ENCODE measurements at regions not wholly inside any gene's neighbourhood (a gene's known extent, or its start where the extent isn't known, plus 50 kb on each side); places are given as distances from the start of the nearest gene placed in this dataset.

GRCh38 chr10:44066527-44067255 is 318.2 kb downstream of the CXCL12 start:
- H2AFZ ChIP-seq (ENCODE audit: low read length): no peak overlapping the region
- POLR2A ChIA-PET (ENCODE audit: partially characterized antibody): no interaction called here
- FAIRE-seq: no peak
- TF ChIP-seq, protein P1, sequence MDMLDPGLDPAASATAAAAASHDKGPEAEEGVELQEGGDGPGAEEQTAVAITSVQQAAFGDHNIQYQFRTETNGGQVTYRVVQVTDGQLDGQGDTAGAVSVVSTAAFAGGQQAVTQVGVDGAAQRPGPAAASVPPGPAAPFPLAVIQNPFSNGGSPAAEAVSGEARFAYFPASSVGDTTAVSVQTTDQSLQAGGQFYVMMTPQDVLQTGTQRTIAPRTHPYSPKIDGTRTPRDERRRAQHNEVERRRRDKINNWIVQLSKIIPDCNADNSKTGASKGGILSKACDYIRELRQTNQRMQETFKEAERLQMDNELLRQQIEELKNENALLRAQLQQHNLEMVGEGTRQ (IDR thresholded peaks at IDR 0.05; ENCODE audit: low read length): no peak
- TF ChIP-seq ATF3 (IDR thresholded peaks at IDR 0.05; ENCODE audit: insufficient read depth, low read depth, low read length) (no peak), POU5F1 (IDR thresholded peaks at IDR 0.05; ENCODE audit: low read depth, low read length) (no peak), SRF (IDR thresholded peaks at IDR 0.05; ENCODE audit: low read depth, low read length) (no peak), SUZ12 (IDR thresholded peaks at IDR 0.05; ENCODE audit: low read length) (no peak), HDAC2 (IDR thresholded peaks at IDR 0.05; ENCODE audit: borderline replicate concordance in 1 of 2, low read depth in 2 of 2, low read length in 2 of 2) (no peak), SAP30 (IDR thresholded peaks at IDR 0.05; ENCODE audit: insufficient read depth, insufficient replicate concordance, low read length) (no peak), EP300 (IDR thresholded peaks at IDR 0.05; ENCODE audit: borderline replicate concordance in 1 of 2, low read depth in 2 of 2, low read length in 2 of 2) (no peak), NANOG (IDR thresholded peaks at IDR 0.05; ENCODE audit: insufficient read depth, low read depth, low read length, poor library complexity, severe bottlenecking) (no peak), POLR2AphosphoS5 (IDR thresholded peaks at IDR 0.05; ENCODE audit: low read depth, low read length) (no peak), GTF2F1 (IDR thresholded peaks at IDR 0.05; ENCODE audit: borderline replicate concordance, low read depth, low read length) (no peak)

More at GRCh38 chr10:44066527-44067255, 318.2 kb downstream of the CXCL12 start:
- H3K9ac ChIP-seq (replicated peaks in 1 of 4; ENCODE audit: extremely low read depth in 1 of 4, low read depth in 3 of 4, low read length in 3 of 4): no peak overlapping the region
- H3K79me2 ChIP-seq (ENCODE audit: control insufficient read depth in 1 of 2, insufficient read depth in 2 of 2, low read length in 2 of 2): no peaks in the 10 kb centered on the region
- H3K27ac ChIP-seq (ENCODE audit: low read depth, low read length): no peak overlapping the region
- WGBS, 2 experiments (ENCODE audit: extremely low coverage in 1 of 2, insufficient coverage in 1 of 2, insufficient read length in 1 of 2, insufficient replicate concordance in 2 of 2, low coverage in 1 of 2, low lambda C conversion rate in 2 of 2, missing lambda C conversion rate in 1 of 2): 90% methylated on average over 5 of the region's 5 CpGs; no CpG with 5 or more reads in 1 of the 2 experiments
- no peaks in the 10 kb centered on the region for H3K27me3 ChIP-seq (replicated peaks in 1 of 4; ENCODE audit: control insufficient read depth in 3 of 4, extremely low read depth in 1 of 4, insufficient read depth in 3 of 4, low read length in 3 of 4)
- H2BK120ac ChIP-seq (replicated peaks; ENCODE audit: low read depth, low read length): no peak overlapping the region
- no peaks in the 10 kb centered on the region for H3K36me3 ChIP-seq (ENCODE audit: control insufficient read depth in 2 of 4, insufficient read depth in 4 of 4, low read length in 3 of 4)
- no peak overlapping the region for H4K91ac ChIP-seq (replicated peaks; ENCODE audit: insufficient read length, low read length)
- no peak overlapping the region for H2BK20ac ChIP-seq (ENCODE audit: low read length)
- no peak overlapping the region for H3K18ac ChIP-seq (ENCODE audit: extremely low read depth, low read length)
- H3K4me2 ChIP-seq (ENCODE audit: insufficient read depth in 1 of 2, low read depth in 2 of 2, low read length in 2 of 2): no peak overlapping the region
- no peak overlapping the region for H3K14ac ChIP-seq (ENCODE audit: insufficient read length)
- H2BK5ac ChIP-seq (ENCODE audit: low read depth, low read length): no peak overlapping the region
- no peaks in the 10 kb centered on the region for H3K23me2 ChIP-seq (ENCODE audit: low read depth, low read length)
- H3K4me3 ChIP-seq (ENCODE audit: extremely low read depth in 1 of 4, insufficient read depth in 2 of 4, low read depth in 3 of 4, low read length in 4 of 4): no peak overlapping the region
- H3K79me1 ChIP-seq (ENCODE audit: low read depth, low read length): no peaks in the 10 kb centered on the region
- no peak overlapping the region for H4K8ac ChIP-seq (ENCODE audit: extremely low read depth, insufficient read depth, low read length)
- H4K5ac ChIP-seq (ENCODE audit: insufficient read length, low read depth, low read length): no peak overlapping the region
- no peak overlapping the region for H3K56ac ChIP-seq (replicated peaks; ENCODE audit: insufficient read length, low read depth, low read length)
- CTCF ChIA-PET (ENCODE audit: partially characterized antibody): interaction anchor here (1.6 kb wide), 1 partner anchor 476 kb away, joined by 3 read pairs; no protein-coding TSS in a partner anchor
- H3K9me3 ChIP-seq (ENCODE audit: insufficient read depth in 2 of 2, low read depth in 1 of 2, low read length in 1 of 2): no peaks in the 10 kb centered on the region
- H3K4me1 ChIP-seq (replicated peaks in 1 of 4; ENCODE audit: control insufficient read depth in 3 of 4, insufficient read depth in 4 of 4, low read length in 3 of 4): no peaks in the 10 kb centered on the region
- H3K23ac ChIP-seq (ENCODE audit: insufficient read length): no peak overlapping the region
- no peak for DNase-seq (ENCODE audit: low read depth in 1 of 2, low spot score in 2 of 2)
- no peak overlapping the region for H2BK12ac ChIP-seq (ENCODE audit: low read depth, low read length)
- no peaks in the 10 kb centered on the region for H4K20me1 ChIP-seq (replicated peaks in 1 of 2; ENCODE audit: control insufficient read depth in 1 of 2, insufficient read depth in 2 of 2, low read length in 2 of 2)
- H3K4ac ChIP-seq (replicated peaks; ENCODE audit: insufficient read length, low read depth, low read length): no peak overlapping the region
- no peak overlapping the region for H2AK5ac ChIP-seq (ENCODE audit: low read depth, low read length)
- H2BK15ac ChIP-seq (ENCODE audit: low read length): no peak overlapping the region

Measured in H1 (cell line).